Endothelial cell of umbilical vein (primary cell): ENCODE measurements at regions not wholly inside any gene's neighbourhood (a gene's known extent, or its start where the extent isn't known, plus 50 kb on each side); places are given as distances from the start of the nearest gene placed in this dataset.

Experiments used
- BruUV-seq: library from RNA; stranded (reverse); fragments of 400-500 nt; replicated peaks from 2 replicates; lab custom pipeline; 2021; lab: Mats Ljungman, UMichigan
- CTCF ChIA-PET: fragments of 300-600, 350-600 bp; sonication (Branson Sonifier 250); formaldehyde crosslinking; loops from one replicate; lab custom pipeline; 2021; ENCODE audit warnings: antibody characterized with exemption, inconsistent platforms; lab: Charles Lee
- POLR2A ChIA-PET: fragments of 300-600, 350-600 bp; sonication (Branson Sonifier 250); formaldehyde crosslinking; loops from one replicate; lab custom pipeline; 2021; ENCODE audit warnings: antibody characterized with exemption, inconsistent platforms; lab: Charles Lee
- DNase-seq: peaks from one replicate; pipeline ENCODE4 v3.0.0-alpha.2; 2011; ENCODE audit warnings: low read depth, low spot score
- FAIRE-seq: peaks from 2 replicates; lab custom pipeline; 2011; peaks lifted over from hg19 to GRCh38; lab: Jason Lieb, UNC
- H2AFZ ChIP-seq: 2 replicates; pipeline ENCODE4 v1.6.0; 2012; ENCODE audit warnings: low read depth, low read length, control low read depth, inconsistent platforms
- H3K27ac ChIP-seq: 2 replicates; pipeline ENCODE4 v1.5.1; 2011; ENCODE audit warnings: low read depth, mild to moderate bottlenecking, control low read depth, low read length, moderate library complexity; ENCODE audit not compliant: insufficient read depth
- H3K27me3 ChIP-seq, 2 experiments: 2 replicates each; pipeline versions ENCODE4 v1.6.0 to v1.6.1; 2011; ENCODE audit warnings: low read length in 2 of 2, mixed read lengths in 1 of 2; ENCODE audit not compliant: control insufficient read depth in 2 of 2, insufficient read depth in 2 of 2
- H3K36me3 ChIP-seq, 2 experiments: 2 replicates in 1 of 2; 3 replicates in 1 of 2; pipeline ENCODE4 v1.5.1; 2011; ENCODE audit warnings: low read length in 2 of 2, mild to moderate bottlenecking in 1 of 2, moderate library complexity in 1 of 2; ENCODE audit not compliant: control insufficient read depth in 2 of 2, insufficient read depth in 2 of 2; ENCODE audit errors: extremely low read depth in 1 of 2
- H3K4me1 ChIP-seq: 3 replicates; pipeline ENCODE4 v1.5.1; 2011; ENCODE audit warnings: mild to moderate bottlenecking, low read length; ENCODE audit not compliant: control insufficient read depth, insufficient read depth; ENCODE audit errors: extremely low read depth
- H3K4me2 ChIP-seq: 2 replicates; pipeline ENCODE4 v1.6.1; 2011; ENCODE audit warnings: low read length, control low read depth, mixed read lengths; ENCODE audit not compliant: insufficient read depth
- H3K4me3 ChIP-seq, 3 experiments: fragments of 200-600 bp in 1 of 3; sonication (generic), shearing (Covaris generic) in 1 of 3; replicated peaks in 1 of 3; 2 replicates each; pipeline ENCODE4 v1.5.1; 2011 to 2016; ENCODE audit warnings: control low read depth in 3 of 3, low read length in 3 of 3, mild to moderate bottlenecking in 2 of 3, inconsistent platforms in 1 of 3, low read depth in 1 of 3, moderate library complexity in 1 of 3; ENCODE audit not compliant: insufficient read depth in 1 of 3
- H3K79me2 ChIP-seq: 2 replicates; pipeline ENCODE4 v1.6.0; 2012; ENCODE audit warnings: low read length, inconsistent platforms; ENCODE audit not compliant: control insufficient read depth, insufficient read depth
- H3K9ac ChIP-seq: replicated peaks from 2 replicates; pipeline ENCODE3; 2011; ENCODE audit warnings: low read length, control low read depth; ENCODE audit not compliant: insufficient read depth; ENCODE audit errors: extremely low read depth
- H3K9me1 ChIP-seq: replicated peaks from 3 replicates; pipeline ENCODE4 v1.6.0; 2011; ENCODE audit warnings: mild to moderate bottlenecking, low read length; ENCODE audit not compliant: control insufficient read depth, insufficient read depth; ENCODE audit errors: extremely low read depth
- H3K9me3 ChIP-seq: replicated peaks from 2 replicates; pipeline ENCODE4 v1.5.1; 2012; ENCODE audit warnings: low read length, inconsistent platforms; ENCODE audit not compliant: control insufficient read depth, insufficient read depth
- H4K20me1 ChIP-seq: replicated peaks from 2 replicates; pipeline ENCODE3; 2011; ENCODE audit warnings: mild to moderate bottlenecking, low read length; ENCODE audit not compliant: control insufficient read depth, insufficient read depth; ENCODE audit errors: extremely low read depth
- EZH2 ChIP-seq: IDR thresholded peaks from 2 replicates; pipeline ENCODE4 v1.6.1; 2012; ENCODE audit warnings: borderline replicate concordance, low read depth, mild to moderate bottlenecking, moderate library complexity, low read length, inconsistent platforms; ENCODE audit not compliant: severe bottlenecking
- FOS ChIP-seq: IDR thresholded peaks from 2 replicates; pipeline ENCODE4 v1.6.1; 2011; ENCODE audit warnings: mild to moderate bottlenecking, low read length, moderate library complexity, borderline replicate concordance; ENCODE audit not compliant: insufficient read depth
- GATA2 ChIP-seq: IDR thresholded peaks from 2 replicates; pipeline ENCODE4 v1.7.0; 2011; ENCODE audit warnings: low read depth, mild to moderate bottlenecking, moderate library complexity, mixed read lengths, low read length; ENCODE audit not compliant: insufficient read length, insufficient read depth
- JUN ChIP-seq: IDR thresholded peaks from 2 replicates; pipeline ENCODE4 v1.6.1; 2011; ENCODE audit warnings: borderline replicate concordance, low read depth; ENCODE audit not compliant: insufficient read length, insufficient read depth
- MYC ChIP-seq: IDR thresholded peaks from one replicate; pipeline ENCODE4 v1.6.1; 2011; ENCODE audit warnings: mild to moderate bottlenecking, low read depth, low read length
- POLR2A ChIP-seq: IDR thresholded peaks from 2 replicates; pipeline ENCODE4 v1.6.1; 2012; ENCODE audit warnings: low read depth, mild to moderate bottlenecking, control low read depth, low read length
- POLR2AphosphoS5 ChIP-seq: IDR thresholded peaks from 2 replicates; pipeline ENCODE4 v1.6.1; 2012; ENCODE audit warnings: low read depth, mild to moderate bottlenecking, control low read depth, low read length, moderate library complexity; ENCODE audit not compliant: insufficient read depth
- dilution Hi-C: fragments of 300-500 bp; cut with MboI; formaldehyde crosslinking; loops from one replicate; pipeline ENCODE4 v1.15.0; 2019; ENCODE audit warnings: low sequenced_read_pairs; ENCODE audit not compliant: extremely low pct_ligation_motif_present
- intact Hi-C: fragments of 100-400 bp; cut with micrococcal nuclease; formaldehyde crosslinking; loops from one replicate; pipeline ENCODE4 v1.10.0; 2022
- TF ChIP-seq, protein P1 (sequence below), 2 donors: IDR thresholded peaks; 1 replicate in 1 of 2; 2 replicates in 1 of 2; pipeline ENCODE4 v1.5.1; 2011; ENCODE audit warnings: low read length in 2 of 2, mild to moderate bottlenecking in 2 of 2, moderate library complexity in 2 of 2, control low read depth in 1 of 2, inconsistent platforms in 1 of 2, low read depth in 1 of 2; ENCODE audit not compliant: insufficient read depth in 1 of 2; ENCODE audit errors: extremely low read depth in 1 of 2
- TF ChIP-seq, protein P2 (sequence below): IDR thresholded peaks from 2 replicates; pipeline ENCODE4 v1.6.1; 2011; ENCODE audit not compliant: insufficient read depth, insufficient read length

DNA sequence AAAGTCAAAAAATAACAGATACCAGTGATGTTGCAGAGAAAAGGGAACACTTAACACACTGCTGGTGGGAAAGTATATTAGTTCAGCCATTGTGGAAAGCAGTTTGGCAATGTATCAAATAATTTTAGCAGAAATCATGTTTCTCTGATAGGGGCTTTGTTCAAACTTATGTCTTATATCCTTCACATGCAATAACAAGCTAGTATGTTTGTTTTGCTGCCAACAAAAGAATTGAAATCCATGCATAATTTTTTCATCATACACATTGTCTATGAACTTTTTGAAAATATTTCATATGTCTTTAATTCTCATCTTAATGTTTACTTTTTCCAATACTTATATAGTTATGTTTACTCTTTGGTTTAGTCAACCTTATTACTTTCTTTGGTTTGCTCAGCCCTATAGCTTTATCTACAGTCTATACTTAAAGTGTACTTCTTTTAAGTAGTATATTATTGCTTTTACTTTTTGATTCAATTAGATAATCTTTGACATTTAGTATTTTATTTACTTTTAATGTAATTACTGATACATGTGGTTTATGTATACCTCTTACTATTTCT lies 639.6 kb upstream of the CBLB start:
- ChIA-PET CTCF (no interaction called here), POLR2A (no interaction called here)
- no peak overlapping the region for H3K4me3 ChIP-seq
- no peaks in the 10 kb centered on the region for H3K79me2 ChIP-seq
- no peak for DNase-seq
- H3K9ac ChIP-seq: no peak overlapping the region
- no peak overlapping the region for H3K4me2 ChIP-seq
- H3K27ac ChIP-seq: no peak overlapping the region
- H3K9me3 ChIP-seq: no peaks in the 10 kb centered on the region
- TF ChIP-seq POLR2A (no peak), JUN (no peak), FOS (no peak), POLR2AphosphoS5 (no peak), GATA2 (no peak), EZH2 (no peak), MYC (no peak)
- TF ChIP-seq, protein P1, sequence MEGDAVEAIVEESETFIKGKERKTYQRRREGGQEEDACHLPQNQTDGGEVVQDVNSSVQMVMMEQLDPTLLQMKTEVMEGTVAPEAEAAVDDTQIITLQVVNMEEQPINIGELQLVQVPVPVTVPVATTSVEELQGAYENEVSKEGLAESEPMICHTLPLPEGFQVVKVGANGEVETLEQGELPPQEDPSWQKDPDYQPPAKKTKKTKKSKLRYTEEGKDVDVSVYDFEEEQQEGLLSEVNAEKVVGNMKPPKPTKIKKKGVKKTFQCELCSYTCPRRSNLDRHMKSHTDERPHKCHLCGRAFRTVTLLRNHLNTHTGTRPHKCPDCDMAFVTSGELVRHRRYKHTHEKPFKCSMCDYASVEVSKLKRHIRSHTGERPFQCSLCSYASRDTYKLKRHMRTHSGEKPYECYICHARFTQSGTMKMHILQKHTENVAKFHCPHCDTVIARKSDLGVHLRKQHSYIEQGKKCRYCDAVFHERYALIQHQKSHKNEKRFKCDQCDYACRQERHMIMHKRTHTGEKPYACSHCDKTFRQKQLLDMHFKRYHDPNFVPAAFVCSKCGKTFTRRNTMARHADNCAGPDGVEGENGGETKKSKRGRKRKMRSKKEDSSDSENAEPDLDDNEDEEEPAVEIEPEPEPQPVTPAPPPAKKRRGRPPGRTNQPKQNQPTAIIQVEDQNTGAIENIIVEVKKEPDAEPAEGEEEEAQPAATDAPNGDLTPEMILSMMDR (IDR thresholded peaks at IDR 0.05; ENCODE audit: extremely low read depth in 1 of 2, insufficient read depth in 1 of 2, low read depth in 1 of 2, low read length in 2 of 2): no peak
- TF ChIP-seq, protein P2, sequence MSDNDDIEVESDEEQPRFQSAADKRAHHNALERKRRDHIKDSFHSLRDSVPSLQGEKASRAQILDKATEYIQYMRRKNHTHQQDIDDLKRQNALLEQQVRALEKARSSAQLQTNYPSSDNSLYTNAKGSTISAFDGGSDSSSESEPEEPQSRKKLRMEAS: no peak
- FAIRE-seq: no peak
- H3K4me1 ChIP-seq: no peaks in the 10 kb centered on the region
- no peaks in the 10 kb centered on the region for H3K36me3 ChIP-seq
- H2AFZ ChIP-seq: no peak overlapping the region
- intact Hi-C loops (loop anchor here (5.0 kb wide), 1 partner anchor 59 kb away; no protein-coding TSS in a partner anchor), dilution Hi-C loops (no loop called here)
- no peaks in the 10 kb centered on the region for H3K9me1 ChIP-seq
- no peaks in the 10 kb centered on the region for H4K20me1 ChIP-seq
- no peaks in the 10 kb centered on the region for H3K27me3 ChIP-seq
- BruUV-seq: no TSS peak
